Breast epithelium (tissue), 3 donors: ENCODE measurements at regions not wholly inside any gene's neighbourhood (a gene's known extent, or its start where the extent isn't known, plus 50 kb on each side); places are given as distances from the start of the nearest gene placed in this dataset.

Experiments used
- POLR2AphosphoS5 ChIP-seq, 3 donors: sonication (generic); formaldehyde crosslinking; IDR thresholded peaks; one replicate each; pipeline ENCODE4 v1.6.1; 2017; ENCODE audit warnings: antibody characterized with exemption in 3 of 3
- TF ChIP-seq, protein P1 (sequence below), 3 donors: fragments of 450-650 bp; IDR thresholded peaks; one replicate each; pipeline ENCODE4 v1.5.1; 2016 to 2017; ENCODE audit warnings: antibody characterized with exemption in 3 of 3, mild to moderate bottlenecking in 3 of 3, moderate library complexity in 3 of 3

GRCh38 chr12:88371416-88372183 is 208.7 kb downstream of the KITLG start:
- no peak for TF ChIP-seq POLR2AphosphoS5 (IDR thresholded peaks at IDR 0.05)
- TF ChIP-seq, protein P1, sequence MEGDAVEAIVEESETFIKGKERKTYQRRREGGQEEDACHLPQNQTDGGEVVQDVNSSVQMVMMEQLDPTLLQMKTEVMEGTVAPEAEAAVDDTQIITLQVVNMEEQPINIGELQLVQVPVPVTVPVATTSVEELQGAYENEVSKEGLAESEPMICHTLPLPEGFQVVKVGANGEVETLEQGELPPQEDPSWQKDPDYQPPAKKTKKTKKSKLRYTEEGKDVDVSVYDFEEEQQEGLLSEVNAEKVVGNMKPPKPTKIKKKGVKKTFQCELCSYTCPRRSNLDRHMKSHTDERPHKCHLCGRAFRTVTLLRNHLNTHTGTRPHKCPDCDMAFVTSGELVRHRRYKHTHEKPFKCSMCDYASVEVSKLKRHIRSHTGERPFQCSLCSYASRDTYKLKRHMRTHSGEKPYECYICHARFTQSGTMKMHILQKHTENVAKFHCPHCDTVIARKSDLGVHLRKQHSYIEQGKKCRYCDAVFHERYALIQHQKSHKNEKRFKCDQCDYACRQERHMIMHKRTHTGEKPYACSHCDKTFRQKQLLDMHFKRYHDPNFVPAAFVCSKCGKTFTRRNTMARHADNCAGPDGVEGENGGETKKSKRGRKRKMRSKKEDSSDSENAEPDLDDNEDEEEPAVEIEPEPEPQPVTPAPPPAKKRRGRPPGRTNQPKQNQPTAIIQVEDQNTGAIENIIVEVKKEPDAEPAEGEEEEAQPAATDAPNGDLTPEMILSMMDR (IDR thresholded peaks at IDR 0.05): no peak
